ENCODE measurements at regions not wholly inside any gene's neighbourhood (a gene's known extent, or its start where the extent isn't known, plus 50 kb on each side); places are given as distances from the start of the nearest gene placed in this dataset.

DNA sequence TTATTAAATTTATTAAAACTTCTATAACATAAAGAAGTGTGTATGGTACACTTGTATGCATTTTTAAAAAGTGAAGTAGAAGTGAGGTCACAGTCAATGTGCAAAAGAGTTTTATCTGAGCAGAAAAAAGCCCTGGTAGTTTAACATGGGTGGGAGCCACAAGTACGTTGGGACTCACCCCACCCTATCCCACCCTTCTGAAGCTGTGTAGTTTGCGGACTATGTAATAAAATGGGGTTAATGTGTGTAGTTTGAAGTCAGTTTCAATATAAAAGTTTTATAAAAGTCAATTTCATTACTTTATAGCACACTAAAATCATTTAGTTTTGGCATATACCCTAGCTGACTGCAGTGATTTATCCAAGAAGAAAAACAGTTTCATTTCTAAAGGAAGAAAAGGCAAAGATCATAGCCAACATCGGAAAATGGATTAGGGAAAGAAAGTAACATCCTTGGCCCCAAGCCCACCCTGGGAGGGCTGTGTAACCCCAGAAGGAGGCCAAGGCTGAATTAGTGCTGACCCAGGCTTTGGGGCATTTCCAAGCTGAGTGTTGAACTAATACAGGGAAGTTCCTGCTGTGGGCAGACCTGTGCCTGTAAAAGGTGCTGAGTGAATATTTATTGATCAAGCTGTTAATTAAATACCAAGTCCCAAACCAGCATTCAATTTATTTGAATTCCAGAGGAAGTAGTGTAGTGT lies 398.6 kb upstream of the ADAMTSL1 start:
- Histone ChIP-seq H3K9ac (ENCODE audit: control insufficient read depth, insufficient read depth, low read length) (no peak overlapping the region), H3K27ac (ENCODE audit: control insufficient read depth, insufficient read depth) (no peak overlapping the region), H3K36me3 (ENCODE audit: control insufficient read depth in 2 of 2, insufficient read depth in 2 of 2, low read length in 1 of 2) (no peaks in the 10 kb centered on the region), H2AFZ (ENCODE audit: control insufficient read depth, low read depth, low read length) (no peak overlapping the region), H3K4me1 (ENCODE audit: control insufficient read depth, insufficient read depth, low read length) (no peaks in the 10 kb centered on the region), H4K20me1 (ENCODE audit: control insufficient read depth, insufficient read depth) (no peaks in the 10 kb centered on the region), H3K4me2 (ENCODE audit: control insufficient read depth, insufficient read depth) (no peak overlapping the region), H3K4me3 (no peak overlapping the region), H3K79me2 (ENCODE audit: control insufficient read depth, insufficient read depth, low read length) (no peaks in the 10 kb centered on the region), H3K27me3 (replicated peaks in 1 of 2; ENCODE audit: control insufficient read depth in 2 of 2, insufficient read depth in 2 of 2, low read length in 1 of 2) (no peaks in the 10 kb centered on the region; a peak in 1 of 4 replicates), H3K9me3 (replicated peaks; ENCODE audit: control insufficient read depth, insufficient read depth, low read length) (no peaks in the 10 kb centered on the region)
- no peak for DNase-seq (ENCODE audit: low read depth, low spot score)
- CTCF ChIA-PET: no interaction called here
- POLR2A ChIA-PET: no interaction called here
- SMC1A ChIA-PET (ENCODE audit: uncharacterized antibody, unreplicated experiment): no interaction called here
- WGBS (ENCODE audit: insufficient coverage, insufficient replicate concordance, low lambda C conversion rate, missing lambda C conversion rate): 0% methylated on average over 3 of the region's 3 CpGs
- RAD21 ChIA-PET (ENCODE audit: unreplicated experiment): no interaction called here
- in situ Hi-C loops (cut with MboI): no loop called here
- intact Hi-C loops (cut with micrococcal nuclease; ENCODE audit: unreplicated experiment): no loop called here
- TF ChIP-seq CEBPB (IDR thresholded peaks at IDR 0.05; ENCODE audit: borderline replicate concordance in 1 of 2, low read depth in 2 of 2, low read length in 2 of 2) (no peak), POLR2AphosphoS5 (IDR thresholded peaks at IDR 0.05; ENCODE audit: low read length) (no peak), SUPT20H (IDR thresholded peaks at IDR 0.05; ENCODE audit: borderline replicate concordance, control insufficient read depth, low read depth, low read length) (no peak), TARDBP (IDR thresholded peaks at IDR 0.05; ENCODE audit: borderline replicate concordance) (no peak), RELA (IDR thresholded peaks at IDR 0.05; ENCODE audit: borderline replicate concordance, partially characterized antibody) (no peak), NR2C1 (IDR thresholded peaks at IDR 0.05) (no peak), HDGF (IDR thresholded peaks at IDR 0.05) (no peak), ESRRA (IDR thresholded peaks at IDR 0.05; ENCODE audit: low read length) (no peak), NFXL1 (IDR thresholded peaks at IDR 0.05; ENCODE audit: borderline replicate concordance) (no peak), NFYB (IDR thresholded peaks at IDR 0.05; ENCODE audit: insufficient read depth, low read depth, low read length) (no peak), FOXK2 (IDR thresholded peaks at IDR 0.05) (no peak), REST (IDR thresholded peaks at IDR 0.05; ENCODE audit: low read depth, low read length) (no peak), IRF4 (IDR thresholded peaks at IDR 0.05; ENCODE audit: low read depth, low read length) (no peak), BCL11A (IDR thresholded peaks at IDR 0.05; ENCODE audit: low read depth, low read length) (no peak), KLF5 (IDR thresholded peaks at IDR 0.05; ENCODE audit: partially characterized antibody) (no peak), SMAD1 (IDR thresholded peaks at IDR 0.05; ENCODE audit: low read depth, partially characterized antibody) (no peak), NFYA (IDR thresholded peaks at IDR 0.05; ENCODE audit: borderline replicate concordance, low read depth, low read length) (no peak), BACH1 (IDR thresholded peaks at IDR 0.05; ENCODE audit: borderline replicate concordance) (no peak)
- TF ChIP-seq, protein P1, sequence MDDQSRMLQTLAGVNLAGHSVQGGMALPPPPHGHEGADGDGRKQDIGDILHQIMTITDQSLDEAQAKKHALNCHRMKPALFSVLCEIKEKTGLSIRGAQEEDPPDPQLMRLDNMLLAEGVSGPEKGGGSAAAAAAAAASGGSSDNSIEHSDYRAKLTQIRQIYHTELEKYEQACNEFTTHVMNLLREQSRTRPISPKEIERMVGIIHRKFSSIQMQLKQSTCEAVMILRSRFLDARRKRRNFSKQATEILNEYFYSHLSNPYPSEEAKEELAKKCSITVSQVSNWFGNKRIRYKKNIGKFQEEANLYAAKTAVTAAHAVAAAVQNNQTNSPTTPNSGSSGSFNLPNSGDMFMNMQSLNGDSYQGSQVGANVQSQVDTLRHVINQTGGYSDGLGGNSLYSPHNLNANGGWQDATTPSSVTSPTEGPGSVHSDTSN (IDR thresholded peaks at IDR 0.05; ENCODE audit: insufficient replicate concordance, low read depth, low read length): no peak
- ATAC-seq: no peak
- no peak for FAIRE-seq
- BruUV-seq (replicated peaks): no TSS peak
